AML-193 (cell line): ENCODE measurements at regions not wholly inside any gene's neighbourhood (a gene's known extent, or its start where the extent isn't known, plus 50 kb on each side); places are given as distances from the start of the nearest gene placed in this dataset.
"Not testable (repeated sequence)": the region's sequence is repeated elsewhere in the genome, so short reads cannot be mapped to it uniquely, and the experiment has no call there.

Source experiments
- DNase-seq, 2 experiments: peaks; one replicate each; lab custom pipeline; 2025; lab: John Stamatoyannopoulos, UW

DNA sequence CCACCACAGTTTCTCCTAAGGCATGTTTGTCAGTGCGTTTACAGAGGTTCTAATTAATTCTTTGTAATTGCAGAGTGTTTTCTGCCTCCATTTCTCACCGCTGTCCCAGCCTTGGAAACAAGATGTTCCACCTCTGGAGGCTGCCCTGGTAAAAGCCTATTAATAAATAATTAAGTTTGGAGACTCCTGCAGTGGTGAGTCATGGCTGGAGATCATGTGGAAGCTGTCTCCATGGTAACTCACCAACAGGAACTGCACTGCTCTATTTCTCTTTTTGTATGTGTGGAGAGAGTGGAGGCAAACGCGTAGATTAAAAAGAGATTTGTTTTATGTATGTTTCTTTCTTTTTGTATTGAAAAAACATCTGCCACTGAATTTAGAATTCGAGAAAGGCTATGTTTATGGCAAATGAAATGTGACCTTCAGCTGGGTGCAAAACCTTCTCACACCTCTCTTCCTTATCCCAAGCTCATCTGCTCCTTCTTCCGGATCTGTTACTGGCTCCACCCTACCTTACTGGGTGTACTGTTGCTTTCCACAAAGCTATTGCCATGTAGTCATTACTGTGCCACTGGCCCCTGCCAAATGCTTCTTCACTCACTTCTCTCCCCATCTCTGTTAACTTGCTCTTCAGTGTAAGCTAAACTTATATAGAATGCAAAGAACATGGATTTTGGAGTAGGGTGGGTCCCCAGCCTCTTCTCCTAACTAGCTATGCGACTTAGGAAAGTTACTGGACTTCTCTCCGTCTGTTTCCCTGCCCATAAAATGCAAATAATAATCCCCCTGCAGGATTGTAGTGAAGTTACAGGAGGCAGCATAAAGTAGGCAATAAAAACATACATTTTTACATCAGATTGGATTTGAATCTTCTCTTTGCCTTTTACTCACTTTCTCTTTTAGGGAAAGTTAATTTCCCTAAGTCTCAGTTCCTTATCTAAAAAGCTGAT, 778.5 kb downstream of the NTRK3 start:
- no peak for DNase-seq

DNA sequence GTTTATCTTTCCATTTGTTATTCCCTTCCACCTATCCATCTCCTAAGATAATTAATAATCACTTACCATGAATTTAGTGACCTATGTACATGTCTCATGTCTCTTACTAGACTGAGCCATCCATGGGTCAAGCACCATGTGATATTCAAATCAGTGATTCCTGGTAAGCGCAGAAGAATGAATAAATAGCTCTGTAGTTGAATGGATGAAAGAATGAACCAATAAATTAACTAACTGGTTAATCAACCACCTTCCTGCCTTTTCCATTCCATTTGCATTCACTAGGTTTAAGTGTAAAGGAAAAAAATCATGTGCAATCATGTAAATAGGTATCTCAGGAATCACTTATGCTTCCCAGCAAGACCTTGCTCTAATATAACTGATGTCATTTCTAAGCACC, 779.5 kb downstream of the NTRK3 start:
- no peak for DNase-seq

DNA sequence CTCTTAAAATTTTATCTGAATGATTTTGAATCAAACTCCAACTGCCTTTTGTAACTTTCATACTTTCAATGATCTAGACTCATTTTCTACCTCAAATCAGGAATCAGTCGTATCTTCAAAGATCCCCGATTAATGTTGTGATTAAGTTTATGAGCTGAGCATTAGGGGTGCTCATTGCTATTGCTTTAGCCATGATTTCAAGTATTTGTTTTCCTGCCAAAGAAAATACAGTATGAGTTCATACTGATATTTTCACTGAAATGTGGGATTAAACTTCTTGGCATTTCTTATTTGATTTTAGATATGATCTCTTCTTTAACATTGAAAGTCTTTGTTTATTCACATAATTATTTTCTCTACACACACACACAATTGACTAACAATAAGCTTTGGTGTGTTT, 785.6 kb downstream of the NTRK3 start:
- no peak for DNase-seq

DNA sequence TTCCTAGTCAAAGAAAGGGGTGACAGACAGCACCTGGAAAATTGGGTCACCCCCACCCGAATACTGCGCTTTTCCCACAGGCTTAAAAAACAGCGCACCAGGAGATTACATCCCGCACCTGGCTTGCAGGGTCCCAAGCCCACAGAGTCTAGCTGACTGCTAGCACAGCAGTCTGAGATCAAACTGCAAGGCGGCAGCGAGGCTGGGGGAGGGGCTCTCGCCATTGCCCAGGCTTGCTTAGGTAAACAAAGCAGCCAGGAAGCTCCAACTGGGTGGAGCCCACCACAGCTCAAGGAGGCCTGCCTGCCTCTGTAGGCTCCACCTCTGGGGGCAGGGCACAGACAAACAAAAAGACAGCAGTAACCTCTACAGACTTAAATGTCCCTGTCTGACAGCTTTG, 792.6 kb downstream of the NTRK3 start:
- not testable (repeated sequence) for DNase-seq

DNA sequence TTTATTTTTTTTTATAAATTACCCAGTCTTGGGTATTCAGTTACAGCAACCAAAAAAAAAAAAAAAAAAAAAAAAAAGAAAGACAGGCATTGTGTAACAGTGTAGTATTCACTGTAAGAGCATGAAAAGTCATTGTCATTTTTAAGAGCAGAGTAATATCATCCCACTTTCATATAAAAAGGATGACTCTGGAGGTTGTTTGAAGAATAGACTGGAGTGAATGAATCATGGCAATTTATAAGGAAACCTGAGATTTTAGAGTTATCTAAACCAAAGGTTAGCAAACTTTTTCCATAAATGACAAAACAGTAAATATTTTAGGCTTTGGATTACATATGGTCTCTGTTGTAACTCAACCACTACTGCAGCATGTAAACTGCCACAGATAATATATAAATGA, 794.9 kb downstream of the NTRK3 start:
- DNase-seq = no peak

DNA sequence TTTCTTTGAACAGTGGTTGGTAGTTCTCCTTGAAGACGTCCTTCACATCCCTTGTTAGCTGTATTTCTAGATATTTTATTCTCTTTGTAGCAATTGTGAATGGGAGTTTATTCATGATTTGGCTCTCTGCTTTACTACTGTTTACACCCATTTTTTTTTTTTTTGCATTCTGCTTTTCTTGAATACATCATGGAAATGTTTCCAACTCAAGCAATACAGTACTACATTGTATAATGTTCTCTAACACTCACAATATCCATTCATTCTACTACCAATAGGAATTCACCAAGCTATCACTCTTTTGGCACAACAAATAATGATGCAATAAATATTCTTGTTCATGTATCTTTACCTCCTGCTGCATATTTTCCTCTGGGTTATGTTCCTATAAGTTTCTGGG, 801.7 kb downstream of the NTRK3 start:
- DNase-seq = no peak

DNA sequence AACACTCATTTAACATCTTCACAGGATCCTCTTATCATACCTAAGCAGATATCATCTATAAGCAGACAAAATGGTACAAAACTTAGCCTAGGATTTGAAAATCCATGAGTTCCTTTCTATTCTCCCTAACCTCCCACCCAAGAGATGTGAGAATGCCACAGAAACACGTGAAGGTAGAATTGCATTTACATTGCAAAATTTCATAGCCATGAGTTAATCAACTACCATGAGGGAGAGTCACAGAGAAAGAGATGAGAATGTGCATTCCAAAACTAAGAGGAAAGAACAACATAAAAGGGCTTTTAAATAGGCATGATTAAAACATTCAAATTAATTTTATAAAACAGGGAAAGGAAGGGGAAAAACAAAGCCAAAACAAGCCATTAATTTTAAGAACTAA, 806.2 kb downstream of the NTRK3 start:
- DNase-seq = no peak

DNA sequence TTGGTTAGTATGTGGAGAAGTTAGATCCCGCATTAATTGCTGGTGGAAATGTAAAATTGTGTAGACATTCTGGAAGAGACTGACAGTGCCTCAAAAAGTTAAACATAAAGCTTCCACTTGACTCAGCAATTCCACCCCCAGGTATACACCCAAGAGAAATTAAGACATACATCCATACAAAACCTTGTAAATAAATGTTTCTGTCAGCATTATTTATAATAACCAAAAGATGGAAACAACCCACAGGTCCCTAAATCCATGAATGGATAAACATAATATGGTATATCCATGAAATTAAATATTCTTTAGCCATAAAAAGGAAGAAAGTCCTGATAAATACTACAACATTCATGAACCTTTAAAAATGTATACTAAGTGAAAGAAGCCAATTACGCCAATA, 817.4 kb downstream of the NTRK3 start:
- DNase-seq = no peak

DNA sequence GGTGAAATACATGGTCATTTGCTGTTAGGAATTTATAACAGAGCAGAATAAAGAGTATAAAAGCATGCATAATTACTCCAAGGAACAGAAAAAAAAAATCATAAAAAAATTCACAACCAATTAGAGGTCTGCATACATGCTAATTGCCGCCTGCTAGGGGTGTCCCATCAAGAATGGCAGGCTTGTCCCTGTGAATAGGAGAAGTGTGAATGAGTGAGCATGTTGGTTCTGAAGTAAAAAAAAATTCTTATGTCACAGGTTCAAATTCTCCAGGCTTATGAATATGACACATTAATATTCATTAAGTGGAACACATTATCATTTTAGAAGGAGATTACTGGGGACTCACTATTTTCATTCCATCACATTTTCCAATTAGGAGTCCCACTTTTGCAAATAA, 822.7 kb downstream of the NTRK3 start:
- DNase-seq = no peak

DNA sequence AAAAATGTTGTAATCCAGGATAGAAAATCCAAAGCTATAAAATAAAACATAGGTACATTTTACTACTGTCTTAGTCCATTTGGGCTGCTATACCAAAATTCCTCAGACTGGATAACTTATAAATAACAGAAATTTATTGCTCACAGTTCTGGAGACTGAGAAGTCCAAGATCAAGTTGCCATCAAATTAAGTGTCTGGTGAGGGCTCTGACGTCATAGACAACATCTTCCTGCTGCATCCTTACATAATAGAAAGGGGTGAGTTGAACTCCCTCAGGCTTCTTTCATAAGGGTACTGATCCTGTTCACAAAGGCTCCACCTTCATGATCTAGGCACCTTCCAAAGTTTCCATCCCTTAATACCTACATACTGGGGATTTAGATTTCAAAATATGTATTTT, 826.8 kb downstream of the NTRK3 start:
- DNase-seq = no peak

DNA sequence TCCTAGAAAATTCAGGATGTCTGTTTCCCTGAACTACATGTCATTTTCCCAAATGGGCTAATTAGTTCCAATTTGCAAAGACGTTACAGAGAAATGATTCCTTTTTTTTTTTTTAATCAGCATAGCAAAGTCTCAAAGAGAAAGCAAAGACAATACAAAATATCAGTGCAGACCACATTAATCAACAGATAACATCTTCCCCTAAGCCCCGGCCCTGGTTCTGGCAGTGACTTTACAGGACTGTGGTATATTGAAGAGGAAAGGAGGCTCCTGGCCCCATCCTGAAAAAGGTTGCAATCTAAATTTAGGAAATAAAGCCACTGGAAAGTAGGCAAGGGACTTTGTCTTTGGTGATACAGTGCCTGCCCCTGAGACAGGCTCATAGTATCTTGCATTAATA, 836.5 kb downstream of the NTRK3 start:
- no peak for DNase-seq

DNA sequence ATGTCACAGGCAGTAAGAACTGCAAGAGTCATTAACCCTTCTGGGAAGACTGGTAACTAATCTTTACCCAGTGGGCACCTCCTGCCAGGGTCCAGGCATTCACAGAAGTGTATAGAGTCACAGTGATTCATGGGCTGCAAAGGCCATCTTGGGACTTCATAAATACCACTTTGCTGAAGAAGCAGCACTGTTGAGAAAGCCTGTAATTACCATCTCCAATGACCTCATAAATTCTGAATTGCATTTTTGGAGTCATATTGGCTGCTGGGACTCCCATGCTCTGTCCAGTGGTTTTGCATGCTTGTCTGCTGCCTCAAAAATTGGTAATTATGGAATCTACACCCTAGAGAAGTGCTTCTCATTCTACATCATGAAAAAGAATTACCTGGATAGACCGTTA, 837.2 kb downstream of the NTRK3 start:
- DNase-seq = no peak

DNA sequence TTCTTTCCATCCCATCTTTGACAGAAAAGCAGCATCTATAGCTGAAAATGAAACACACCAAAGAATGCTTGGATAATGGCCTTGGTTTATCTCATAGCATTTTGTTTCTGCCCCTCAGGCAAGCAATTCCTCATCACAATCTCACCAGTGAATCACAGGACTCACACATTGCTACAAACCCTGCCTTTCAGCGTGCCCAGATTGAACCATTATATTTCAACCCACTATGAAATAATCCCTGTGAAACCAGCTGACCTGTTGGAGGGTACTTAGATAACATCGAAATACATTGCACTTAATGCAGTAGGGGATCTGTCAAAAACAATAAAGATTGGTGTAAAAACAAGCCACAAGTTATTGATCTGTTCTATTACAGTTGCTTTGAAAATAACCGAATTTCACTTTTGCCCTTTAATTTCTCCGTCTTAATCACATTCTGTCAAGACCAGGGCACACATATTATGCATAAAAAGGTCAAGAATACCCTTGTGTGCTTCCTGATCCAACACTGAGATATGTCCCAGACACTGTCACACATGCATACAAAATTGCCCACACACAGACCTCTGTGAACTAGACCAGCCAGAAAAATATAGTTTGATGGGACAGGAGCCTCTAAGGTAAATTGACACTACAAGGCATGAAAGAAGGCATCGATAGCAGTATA, 839.8 kb downstream of the NTRK3 start:
- no peak for DNase-seq

DNA sequence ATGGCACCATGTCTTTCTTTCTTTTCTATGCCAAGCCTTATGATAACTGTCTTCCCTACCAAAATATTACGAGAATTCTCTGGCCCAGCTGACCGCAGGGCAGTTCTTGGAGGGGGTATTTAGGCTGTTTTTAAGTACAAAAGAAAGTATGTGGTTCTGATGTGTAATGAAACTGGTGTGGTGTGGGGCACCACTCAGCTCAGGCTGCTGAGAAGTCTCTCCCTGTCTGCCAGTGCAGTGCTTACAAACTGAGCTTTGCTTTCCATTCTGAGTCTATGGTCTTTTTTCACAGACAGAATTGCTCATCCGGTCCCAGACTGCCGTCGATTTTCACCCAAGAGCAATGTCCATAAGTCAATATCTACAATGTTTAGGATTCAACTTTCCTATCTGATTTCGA, 847.6 kb downstream of the NTRK3 start:
- DNase-seq = no peak

DNA sequence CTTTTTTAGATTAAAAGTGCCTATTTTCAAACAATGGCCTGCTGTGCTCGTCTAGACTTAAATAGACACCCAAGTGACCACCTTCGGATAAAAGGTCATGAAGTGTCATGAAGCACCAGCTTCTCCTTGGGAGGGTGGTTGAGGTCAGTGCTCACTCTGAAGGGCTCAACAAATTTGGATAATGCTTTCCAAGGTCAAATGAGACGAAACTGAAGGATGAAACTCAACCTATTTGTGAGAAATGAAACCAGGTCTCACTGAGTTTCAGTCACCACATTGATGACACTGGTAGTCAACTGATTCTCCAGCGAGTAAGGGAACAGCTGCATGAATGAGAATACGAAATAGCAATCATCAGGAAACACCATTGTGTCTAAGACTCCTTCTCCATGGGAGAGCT, 852.6 kb downstream of the NTRK3 start:
- DNase-seq = no peak

DNA sequence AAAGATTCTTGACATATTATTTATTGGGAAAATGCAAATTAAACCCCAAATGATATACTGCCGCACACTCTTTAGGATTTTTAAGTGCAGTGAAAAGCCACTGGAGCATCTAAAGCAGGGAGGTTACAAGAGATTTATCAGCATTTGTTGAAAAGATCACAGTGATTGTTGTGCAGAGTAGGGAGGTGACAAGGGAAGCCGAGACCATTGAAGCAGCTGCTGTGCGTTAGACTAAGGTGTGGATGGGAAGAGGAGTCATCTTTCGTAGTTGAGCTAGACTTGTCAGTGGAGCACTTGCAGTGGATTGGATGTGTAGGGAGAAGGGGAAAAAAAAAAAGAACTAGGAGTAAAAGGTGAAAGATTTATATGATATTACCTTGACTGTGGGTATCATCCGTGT, 854.6 kb downstream of the NTRK3 start:
- no peak for DNase-seq

DNA sequence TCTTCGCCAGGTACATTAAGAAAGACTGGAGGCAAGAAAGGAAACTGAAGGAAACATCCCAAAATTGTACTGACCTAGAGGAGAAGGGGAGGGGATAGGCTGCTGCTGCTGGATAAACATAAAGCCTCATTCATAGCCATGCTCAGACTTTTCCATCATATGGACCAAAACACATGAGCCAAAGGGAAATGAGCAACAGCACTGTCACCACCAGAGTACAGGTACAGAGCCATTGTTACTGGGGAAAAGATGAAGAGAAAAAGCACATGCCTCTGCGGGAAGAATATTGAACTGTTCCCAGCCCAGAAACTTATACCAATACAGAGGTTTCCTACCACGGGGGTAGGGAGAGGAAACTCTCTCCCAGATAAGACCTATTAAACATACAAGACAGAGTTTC, 861.9 kb downstream of the NTRK3 start:
- DNase-seq = no peak

DNA sequence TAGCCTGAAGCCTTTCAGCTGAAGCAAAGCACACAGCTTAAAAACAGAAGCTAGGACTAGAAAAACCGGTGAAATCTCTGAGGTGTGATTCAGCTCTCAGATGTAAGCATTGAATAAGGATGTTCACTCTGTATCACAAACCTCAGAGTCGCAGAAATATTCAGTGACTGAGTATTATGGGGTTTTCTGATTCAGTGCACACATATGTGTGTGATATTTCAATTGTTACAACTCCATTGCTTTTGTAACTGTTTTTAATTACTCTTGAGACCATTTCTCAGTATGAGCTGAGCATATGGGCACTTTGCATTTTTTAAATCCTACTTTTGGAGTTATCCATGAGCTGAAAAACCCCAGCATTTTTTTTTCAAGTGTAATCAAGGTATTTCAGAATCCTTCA, 868.8 kb downstream of the NTRK3 start:
- no peak for DNase-seq

DNA sequence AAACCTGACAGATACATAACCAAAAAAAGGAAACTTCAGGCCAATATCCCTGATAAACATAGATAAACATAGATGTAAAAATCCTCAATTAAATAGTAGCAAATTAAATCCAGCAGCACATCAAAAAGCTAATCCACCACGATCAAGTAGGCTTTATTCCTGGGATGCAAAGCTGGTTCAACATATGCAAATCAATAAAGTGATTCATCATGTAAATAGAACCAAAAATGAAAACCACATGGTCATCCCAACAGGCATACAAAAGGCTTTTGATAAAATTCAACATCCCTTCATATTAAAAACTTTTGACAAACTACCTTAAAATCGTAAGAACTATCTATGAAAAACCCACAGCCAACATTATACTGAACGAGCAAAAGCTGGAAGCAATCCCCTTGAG, 882.2 kb downstream of the NTRK3 start:
- DNase-seq = no peak

DNA sequence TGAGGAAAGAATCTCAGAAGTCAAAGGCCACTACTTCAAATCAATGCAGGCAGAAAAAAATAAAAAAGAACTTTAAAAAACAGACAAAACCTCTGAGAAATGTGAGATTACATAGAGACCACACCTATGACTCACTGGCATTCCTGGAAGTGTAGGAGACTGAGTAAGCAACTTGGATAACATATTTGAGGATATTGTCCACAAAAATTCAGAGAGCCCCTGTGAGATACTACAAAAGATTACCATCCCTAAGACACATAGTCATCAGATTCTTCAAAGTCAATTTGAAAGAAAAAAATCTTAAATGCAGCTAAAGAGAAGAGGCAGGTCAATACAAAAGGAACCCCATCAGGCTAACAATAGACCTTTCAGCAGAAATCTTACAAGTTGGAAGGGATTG, 887.3 kb downstream of the NTRK3 start:
- no peak for DNase-seq

DNA sequence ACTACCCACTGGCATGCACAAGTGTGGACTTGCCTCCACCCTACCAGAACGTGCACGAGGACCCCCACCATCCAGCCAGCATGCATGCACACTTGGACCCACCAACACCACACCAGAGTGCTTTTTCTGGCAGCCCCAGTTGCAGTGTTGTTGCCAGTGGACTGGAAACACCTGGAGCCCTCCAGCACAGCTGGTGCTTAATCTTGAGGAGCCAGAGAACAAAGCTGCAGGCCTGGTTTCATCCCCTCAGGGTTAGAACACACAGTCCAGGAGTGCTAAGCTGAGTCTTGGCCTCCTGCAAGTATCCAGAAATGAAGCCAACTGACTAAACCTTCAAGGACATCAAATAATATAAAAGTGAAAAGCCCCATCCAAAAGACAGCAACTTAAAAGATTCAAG, 888.0 kb downstream of the NTRK3 start:
- no peak for DNase-seq

DNA sequence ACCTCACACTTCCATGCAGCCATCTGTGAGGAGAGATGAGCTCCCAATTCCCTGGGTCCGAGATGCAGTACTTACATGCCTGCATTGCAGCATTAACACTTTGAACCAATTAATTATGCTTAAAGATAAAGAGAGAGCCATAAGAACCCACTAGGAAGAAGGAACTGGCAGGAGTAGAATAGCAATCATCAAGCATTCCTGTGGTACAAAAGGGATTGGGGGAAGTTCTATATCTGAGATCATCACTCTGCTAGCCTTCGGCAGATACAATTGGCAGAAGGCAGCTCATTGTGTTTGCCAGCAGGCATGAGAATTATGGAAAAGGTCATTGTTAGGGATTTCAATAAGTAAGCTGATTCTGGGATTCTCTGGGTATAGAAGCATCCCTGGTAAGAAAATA, 891.4 kb downstream of the NTRK3 start:
- no peak for DNase-seq

DNA sequence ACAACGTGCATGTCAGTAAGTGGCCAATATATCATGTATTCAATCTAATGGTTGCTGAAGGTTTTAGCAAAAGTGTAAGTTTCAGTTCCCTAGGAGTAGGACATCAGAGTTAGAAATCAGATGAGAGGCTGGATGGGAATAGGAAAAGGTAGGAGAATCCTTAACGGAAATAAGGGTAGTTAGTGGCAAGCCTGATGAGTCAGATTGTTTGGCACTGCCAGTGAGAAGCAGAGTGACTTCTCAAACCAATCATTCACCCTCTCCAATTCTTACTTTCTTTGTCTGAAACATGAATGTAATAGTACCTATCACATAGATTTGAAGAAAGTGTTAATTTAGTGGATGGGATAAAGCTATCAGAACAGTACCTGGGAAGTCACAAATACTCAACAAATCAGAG, 894.0 kb downstream of the NTRK3 start:
- DNase-seq = no peak
